Neural progenitor cell (in vitro differentiated cells): ENCODE measurements at regions not wholly inside any gene's neighbourhood (a gene's known extent, or its start where the extent isn't known, plus 50 kb on each side); places are given as distances from the start of the nearest gene placed in this dataset.
A peak's percentile ranks its signal among the peaks of the same experiment; 100 is the strongest.

Experiments
- DNase-seq: peaks from one replicate; pipeline ENCODE4 v3.0.0-alpha.2; 2016; ENCODE audit warnings: low spot score
- H2AFZ ChIP-seq: fragments of 200-600 bp; sonication (generic); replicated peaks from 2 replicates; pipeline ENCODE4 v1.6.1; 2016; ENCODE audit warnings: antibody characterized with exemption
- H3F3A ChIP-seq: fragments of 200-600 bp; sonication (generic); 2 replicates; pipeline ENCODE4 v1.6.1; 2016; ENCODE audit warnings: antibody characterized with exemption, low read depth
- H3K27ac ChIP-seq: fragments of 200-600 bp; sonication (generic); 2 replicates; pipeline ENCODE4 v1.5.1; 2016; ENCODE audit warnings: mild to moderate bottlenecking
- H3K27me3 ChIP-seq: fragments of 200-600 bp; sonication (generic); 2 replicates; pipeline ENCODE4 v1.6.1; 2016; ENCODE audit warnings: mild to moderate bottlenecking, moderate library complexity
- H3K36me3 ChIP-seq: fragments of 200-600 bp; sonication (generic); 2 replicates; pipeline ENCODE4 v1.5.1; 2016
- H3K4me1 ChIP-seq: fragments of 200-600 bp; sonication (generic); 2 replicates; pipeline ENCODE4 v1.6.1; 2016; ENCODE audit warnings: mixed run types
- H3K4me2 ChIP-seq: fragments of 200-600 bp; sonication (generic); 2 replicates; pipeline ENCODE4 v1.6.1; 2016
- H3K4me3 ChIP-seq: fragments of 200-600 bp; sonication (generic); 2 replicates; pipeline ENCODE4 v1.5.1; 2016
- H3K79me2 ChIP-seq: fragments of 200-600 bp; sonication (generic); 2 replicates; pipeline ENCODE4 v1.6.1; 2016; ENCODE audit warnings: low read depth
- H3K9ac ChIP-seq: fragments of 200-600 bp; sonication (generic); 2 replicates; pipeline ENCODE4 v1.6.1; 2016
- H3K9me3 ChIP-seq: fragments of 200-600 bp; sonication (generic); 2 replicates; pipeline ENCODE4 v1.5.1; 2016; ENCODE audit warnings: low read depth
- H4K20me1 ChIP-seq: fragments of 200-600 bp; sonication (generic); 2 replicates; pipeline ENCODE4 v1.6.1; 2016; ENCODE audit warnings: low read depth
- H3K27ac Mint-ChIP-seq: 3 replicates; pipeline ENCODE4 v1.8.0; 2021; ENCODE audit warnings: mixed read lengths
- H3K27me3 Mint-ChIP-seq: 2 replicates; pipeline ENCODE4 v1.8.0; 2022; ENCODE audit warnings: low read depth, mild to moderate bottlenecking, inconsistent platforms, moderate library complexity, mixed read lengths; ENCODE audit not compliant: insufficient read depth
- H3K36me3 Mint-ChIP-seq: 3 replicates; pipeline ENCODE4 v1.8.0; 2021; ENCODE audit warnings: mixed read lengths
- H3K4me1 Mint-ChIP-seq: 3 replicates; pipeline ENCODE4 v1.8.0; 2021; ENCODE audit warnings: mixed read lengths
- H3K4me3 Mint-ChIP-seq: 3 replicates; pipeline ENCODE4 v1.8.0; 2021; ENCODE audit warnings: mild to moderate bottlenecking, moderate library complexity, mixed read lengths
- H3K9me3 Mint-ChIP-seq: 3 replicates; pipeline ENCODE4 v1.8.0; 2020; ENCODE audit warnings: mixed read lengths
- CTCF ChIP-seq: fragments of 200-600 bp; sonication (generic); IDR thresholded peaks from 2 replicates; pipeline ENCODE4 v1.5.1; 2017; ENCODE audit warnings: antibody characterized with exemption, mild to moderate bottlenecking
- EZH2 ChIP-seq: fragments of 200-600 bp; sonication (generic); IDR thresholded peaks from 2 replicates; pipeline ENCODE4 v1.6.1; 2017; ENCODE audit warnings: antibody characterized with exemption, mild to moderate bottlenecking, moderate library complexity
- EZH2phosphoT487 ChIP-seq: fragments of 200-600 bp; sonication (generic); IDR thresholded peaks from 2 replicates; pipeline ENCODE4 v1.6.1; 2017; ENCODE audit warnings: antibody characterized with exemption

GRCh38 chr5:18276939-18277338 lies 642.7 kb downstream of the TAF11L14 start:
- H3K4me3 ChIP-seq = no peak overlapping the region

GRCh38 chr5:18281947-18282581 lies 647.8 kb downstream of the TAF11L14 start:
- H3K9ac ChIP-seq = no peak overlapping the region
- no peaks in the 10 kb centered on the region for H3F3A ChIP-seq
- peak; percentile 25 for DNase-seq
- H3K79me2 ChIP-seq = no peaks in the 10 kb centered on the region
- no peaks in the 10 kb centered on the region for H3K36me3 ChIP-seq
- H3K4me3 Mint-ChIP-seq = no peak overlapping the region
- H3K4me3 ChIP-seq = no peak overlapping the region
- peaks cover 5% of the 10 kb centered on the region for H3K27me3 Mint-ChIP-seq
- H3K36me3 Mint-ChIP-seq = no peaks in the 10 kb centered on the region
- H3K27ac ChIP-seq = no peak overlapping the region
- no peak overlapping the region for H3K27ac Mint-ChIP-seq
- no peaks in the 10 kb centered on the region for H3K9me3 Mint-ChIP-seq
- H2AFZ ChIP-seq = no peak overlapping the region
- no peak overlapping the region for H3K4me2 ChIP-seq
- H4K20me1 ChIP-seq = no peaks in the 10 kb centered on the region
- TF ChIP-seq CTCF (peak; percentile 61), EZH2 (no peak)
- H3K27me3 ChIP-seq = no peaks in the 10 kb centered on the region
- no peaks in the 10 kb centered on the region for H3K9me3 ChIP-seq
- H3K4me1 ChIP-seq = no peaks in the 10 kb centered on the region
- no peaks in the 10 kb centered on the region for H3K4me1 Mint-ChIP-seq

More at GRCh38 chr5:18276939-18277338, 642.7 kb downstream of the TAF11L14 start:
- H3K9me3 ChIP-seq = no peaks in the 10 kb centered on the region
- no peaks in the 10 kb centered on the region for H3K9me3 Mint-ChIP-seq
- H3K79me2 ChIP-seq = no peaks in the 10 kb centered on the region
- H3F3A ChIP-seq = no peaks in the 10 kb centered on the region
- H3K27me3 Mint-ChIP-seq = no peaks in the 10 kb centered on the region
- H3K36me3 Mint-ChIP-seq = no peaks in the 10 kb centered on the region
- no peaks in the 10 kb centered on the region for H3K4me1 ChIP-seq
- H3K27me3 ChIP-seq = no peaks in the 10 kb centered on the region
- no peaks in the 10 kb centered on the region for H4K20me1 ChIP-seq
- no peak overlapping the region for H3K4me3 Mint-ChIP-seq
- H3K27ac ChIP-seq = no peak overlapping the region
- H3K4me2 ChIP-seq = no peak overlapping the region
- H3K36me3 ChIP-seq = no peaks in the 10 kb centered on the region
- H3K4me1 Mint-ChIP-seq = no peaks in the 10 kb centered on the region
- TF ChIP-seq EZH2 (no peak), CTCF (no peak), EZH2phosphoT487 (no peak)
- no peak overlapping the region for H3K27ac Mint-ChIP-seq
- H2AFZ ChIP-seq = no peak overlapping the region
- DNase-seq = no peak
- H3K9ac ChIP-seq = no peak overlapping the region

GRCh38 chr5:18285257-18285656 lies 651.0 kb downstream of the TAF11L14 start:
- TF ChIP-seq EZH2phosphoT487 (no peak), EZH2 (no peak), CTCF (no peak)
- Histone ChIP-seq H3K9ac (no peak overlapping the region), H3K27ac (no peak overlapping the region), H3K79me2 (no peaks in the 10 kb centered on the region), H4K20me1 (no peaks in the 10 kb centered on the region), H3K4me3 (no peak overlapping the region), H2AFZ (no peak overlapping the region), H3K4me1 (no peaks in the 10 kb centered on the region), H3F3A (no peaks in the 10 kb centered on the region), H3K27me3 (no peaks in the 10 kb centered on the region), H3K4me2 (no peak overlapping the region), H3K36me3 (no peaks in the 10 kb centered on the region), H3K9me3 (no peaks in the 10 kb centered on the region)
- H3K4me1 Mint-ChIP-seq = no peaks in the 10 kb centered on the region
- no peaks in the 10 kb centered on the region for H3K36me3 Mint-ChIP-seq
- no peak overlapping the region for H3K27ac Mint-ChIP-seq
- H3K4me3 Mint-ChIP-seq = no peak overlapping the region
- H3K9me3 Mint-ChIP-seq = no peaks in the 10 kb centered on the region
- H3K27me3 Mint-ChIP-seq = peaks cover 5% of the 10 kb centered on the region
- no peak for DNase-seq
